Activated CD8-positive, alpha-beta memory T cell treated with anti-CD3 and anti-CD28 coated beads for 24 hours (primary cell): ENCODE measurements at regions not wholly inside any gene's neighbourhood (a gene's known extent, or its start where the extent isn't known, plus 50 kb on each side); places are given as distances from the start of the nearest gene placed in this dataset.

Experiments used
- DNase-seq: peaks from one replicate; pipeline ENCODE4 v3.0.0-alpha.2; 2020

GRCh38 chr6:133632206-133632605 lies 256.7 kb upstream of the TCF21 start:
- no peak for DNase-seq

GRCh38 chr6:133632906-133633305 lies 256.0 kb upstream of the TCF21 start:
- no peak for DNase-seq

GRCh38 chr6:133634474-133634873 lies 254.4 kb upstream of the TCF21 start:
- no peak for DNase-seq

- DNase-seq = no peak
Measured at GRCh38 chr6:133635447-133635846, 253.5 kb upstream of the TCF21 start.

GRCh38 chr6:133637436-133637835 lies 251.5 kb upstream of the TCF21 start:
- no peak for DNase-seq

- DNase-seq = no peak
Measured at GRCh38 chr6:133637874-133638273, 251.0 kb upstream of the TCF21 start.

GRCh38 chr6:133641104-133641503 lies 247.8 kb upstream of the TCF21 start:
- no peak for DNase-seq

GRCh38 chr6:133644548-133644891 lies 244.4 kb upstream of the TCF21 start:
- DNase-seq = no peak

- DNase-seq = no peak
Measured at GRCh38 chr6:133644892-133645619, 243.9 kb upstream of the TCF21 start.

- DNase-seq = no peak
Measured at GRCh38 chr6:133645966-133646740, 242.8 kb upstream of the TCF21 start.

GRCh38 chr6:133648581-133648980 lies 240.3 kb upstream of the TCF21 start:
- DNase-seq = no peak

GRCh38 chr6:133671376-133671775 lies 217.5 kb upstream of the TCF21 start:
- no peak for DNase-seq

GRCh38 chr6:133673056-133673455 lies 215.9 kb upstream of the TCF21 start:
- DNase-seq = no peak

GRCh38 chr6:133674661-133675060 lies 214.3 kb upstream of the TCF21 start:
- DNase-seq = no peak

GRCh38 chr6:133680994-133681393 lies 207.9 kb upstream of the TCF21 start:
- DNase-seq = no peak

GRCh38 chr6:133681891-133682290 lies 207.0 kb upstream of the TCF21 start:
- no peak for DNase-seq

- no peak for DNase-seq
Measured at GRCh38 chr6:133682506-133683307, 206.2 kb upstream of the TCF21 start.

GRCh38 chr6:133683308-133683580 lies 205.7 kb upstream of the TCF21 start:
- no peak for DNase-seq

GRCh38 chr6:133683606-133684005 lies 205.3 kb upstream of the TCF21 start:
- DNase-seq = no peak

GRCh38 chr6:133688705-133689492 lies 200.0 kb upstream of the TCF21 start:
- no peak for DNase-seq

- no peak for DNase-seq
Measured at GRCh38 chr6:133689863-133690262, 199.1 kb upstream of the TCF21 start.

- DNase-seq = no peak
Measured at GRCh38 chr6:133693565-133693964, 195.3 kb upstream of the TCF21 start.

GRCh38 chr6:133697185-133697584 lies 191.7 kb upstream of the TCF21 start:
- no peak for DNase-seq
